ENCODE measurements at regions not wholly inside any gene's neighbourhood (a gene's known extent, or its start where the extent isn't known, plus 50 kb on each side); places are given as distances from the start of the nearest gene placed in this dataset.

DNA sequence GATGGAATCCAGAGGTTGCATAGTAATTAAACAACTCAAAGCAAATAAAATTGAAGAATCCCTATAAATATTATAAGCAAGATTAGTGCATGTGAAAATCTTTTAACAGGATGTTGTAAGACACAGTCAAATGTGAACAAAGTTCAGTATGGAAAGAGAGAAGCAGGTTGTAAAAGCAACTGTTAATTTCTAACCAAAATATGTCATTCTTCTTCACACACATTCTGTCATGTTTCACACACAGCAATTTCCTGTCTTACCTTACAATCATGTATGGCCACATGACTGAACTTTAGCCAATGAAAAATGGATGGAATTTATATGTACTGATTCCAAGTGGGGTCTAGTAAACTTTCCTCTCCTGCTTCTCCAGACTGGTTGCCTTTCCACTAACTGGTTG is 527.7 kb upstream of the TMPRSS15 start:
- no peak for TF ChIP-seq EZH2 (IDR thresholded peaks at IDR 0.05; ENCODE audit: borderline replicate concordance, low read depth, low read length, severe bottlenecking)
- TF ChIP-seq, protein P1, sequence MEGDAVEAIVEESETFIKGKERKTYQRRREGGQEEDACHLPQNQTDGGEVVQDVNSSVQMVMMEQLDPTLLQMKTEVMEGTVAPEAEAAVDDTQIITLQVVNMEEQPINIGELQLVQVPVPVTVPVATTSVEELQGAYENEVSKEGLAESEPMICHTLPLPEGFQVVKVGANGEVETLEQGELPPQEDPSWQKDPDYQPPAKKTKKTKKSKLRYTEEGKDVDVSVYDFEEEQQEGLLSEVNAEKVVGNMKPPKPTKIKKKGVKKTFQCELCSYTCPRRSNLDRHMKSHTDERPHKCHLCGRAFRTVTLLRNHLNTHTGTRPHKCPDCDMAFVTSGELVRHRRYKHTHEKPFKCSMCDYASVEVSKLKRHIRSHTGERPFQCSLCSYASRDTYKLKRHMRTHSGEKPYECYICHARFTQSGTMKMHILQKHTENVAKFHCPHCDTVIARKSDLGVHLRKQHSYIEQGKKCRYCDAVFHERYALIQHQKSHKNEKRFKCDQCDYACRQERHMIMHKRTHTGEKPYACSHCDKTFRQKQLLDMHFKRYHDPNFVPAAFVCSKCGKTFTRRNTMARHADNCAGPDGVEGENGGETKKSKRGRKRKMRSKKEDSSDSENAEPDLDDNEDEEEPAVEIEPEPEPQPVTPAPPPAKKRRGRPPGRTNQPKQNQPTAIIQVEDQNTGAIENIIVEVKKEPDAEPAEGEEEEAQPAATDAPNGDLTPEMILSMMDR (IDR thresholded peaks at IDR 0.05; ENCODE audit: borderline replicate concordance, extremely low read depth, low read length, poor library complexity, severe bottlenecking) = no peak

Measured in DND-41 (cell line).